ENCODE measurements at regions not wholly inside any gene's neighbourhood (a gene's known extent, or its start where the extent isn't known, plus 50 kb on each side); places are given as distances from the start of the nearest gene placed in this dataset.
"Not testable (repeated sequence)": the region's sequence is repeated elsewhere in the genome, so short reads cannot be mapped to it uniquely, and the experiment has no call there.

DNA sequence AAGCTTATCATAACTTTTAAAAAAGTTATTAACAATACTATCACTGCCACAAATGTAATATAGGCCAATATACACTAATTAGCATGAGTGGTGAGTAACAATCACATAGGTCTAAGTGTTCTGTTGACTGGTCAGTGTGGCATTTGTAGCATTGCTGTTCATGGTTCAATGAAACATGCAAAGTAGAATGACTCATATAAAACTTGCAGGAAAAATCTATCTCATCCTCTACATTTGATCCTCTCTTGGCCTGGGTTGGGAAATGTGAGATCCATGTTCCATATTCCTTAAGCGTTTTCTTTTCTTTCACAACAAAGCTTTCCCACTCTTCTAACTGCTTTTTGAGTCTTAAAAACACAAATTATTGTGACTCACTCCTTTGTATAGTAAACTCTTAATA lies 1418.7 kb downstream of the FSTL5 start:
- no peak overlapping the region for H3K9ac ChIP-seq (ENCODE audit: low read length)
- H3K4me3 ChIP-seq (ENCODE audit: insufficient read depth, low read depth, low read length), result no peak overlapping the region
- no peaks in the 10 kb centered on the region for H3K36me3 ChIP-seq (ENCODE audit: insufficient read depth, low read length)
- no peaks in the 10 kb centered on the region for H3K27me3 ChIP-seq (ENCODE audit: insufficient read depth, low read length)
- H2AFZ ChIP-seq (ENCODE audit: low read depth, low read length), result no peak overlapping the region
- no peaks in the 10 kb centered on the region for H3K27me3 Mint-ChIP-seq (ENCODE audit: low read depth, unreplicated experiment)
- no peak overlapping the region for H3K4me2 ChIP-seq (ENCODE audit: low read length)
- no peak overlapping the region for H3K27ac Mint-ChIP-seq (ENCODE audit: unreplicated experiment)
- no peaks in the 10 kb centered on the region for H3K9me3 Mint-ChIP-seq (ENCODE audit: unreplicated experiment)
- H3K79me2 ChIP-seq (ENCODE audit: insufficient read depth, low read length), result no peaks in the 10 kb centered on the region
- H3K9me3 ChIP-seq (ENCODE audit: insufficient read depth, low read depth, low read length), result no peaks in the 10 kb centered on the region
- H3K4me1 Mint-ChIP-seq (ENCODE audit: low read depth, unreplicated experiment), result no peaks in the 10 kb centered on the region
- no peak overlapping the region for H3K4me3 Mint-ChIP-seq (ENCODE audit: unreplicated experiment)
- TF ChIP-seq EZH2 (IDR thresholded peaks at IDR 0.05; ENCODE audit: insufficient read depth, low read length), result no peak
- TF ChIP-seq, protein P1, sequence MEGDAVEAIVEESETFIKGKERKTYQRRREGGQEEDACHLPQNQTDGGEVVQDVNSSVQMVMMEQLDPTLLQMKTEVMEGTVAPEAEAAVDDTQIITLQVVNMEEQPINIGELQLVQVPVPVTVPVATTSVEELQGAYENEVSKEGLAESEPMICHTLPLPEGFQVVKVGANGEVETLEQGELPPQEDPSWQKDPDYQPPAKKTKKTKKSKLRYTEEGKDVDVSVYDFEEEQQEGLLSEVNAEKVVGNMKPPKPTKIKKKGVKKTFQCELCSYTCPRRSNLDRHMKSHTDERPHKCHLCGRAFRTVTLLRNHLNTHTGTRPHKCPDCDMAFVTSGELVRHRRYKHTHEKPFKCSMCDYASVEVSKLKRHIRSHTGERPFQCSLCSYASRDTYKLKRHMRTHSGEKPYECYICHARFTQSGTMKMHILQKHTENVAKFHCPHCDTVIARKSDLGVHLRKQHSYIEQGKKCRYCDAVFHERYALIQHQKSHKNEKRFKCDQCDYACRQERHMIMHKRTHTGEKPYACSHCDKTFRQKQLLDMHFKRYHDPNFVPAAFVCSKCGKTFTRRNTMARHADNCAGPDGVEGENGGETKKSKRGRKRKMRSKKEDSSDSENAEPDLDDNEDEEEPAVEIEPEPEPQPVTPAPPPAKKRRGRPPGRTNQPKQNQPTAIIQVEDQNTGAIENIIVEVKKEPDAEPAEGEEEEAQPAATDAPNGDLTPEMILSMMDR (IDR thresholded peaks at IDR 0.05; ENCODE audit: insufficient read depth, low read depth, low read length), result no peak
- H3K27ac ChIP-seq (ENCODE audit: low read depth, low read length), result no peak overlapping the region
- DNase-seq (ENCODE audit: low read depth) (no peak), FAIRE-seq (no peak)
- no peaks in the 10 kb centered on the region for H4K20me1 ChIP-seq (ENCODE audit: insufficient read depth, low read length)
- no peaks in the 10 kb centered on the region for H3K36me3 Mint-ChIP-seq (ENCODE audit: low read depth, unreplicated experiment)
- H3K4me1 ChIP-seq (ENCODE audit: insufficient read depth, low read length), result no peaks in the 10 kb centered on the region

DNA sequence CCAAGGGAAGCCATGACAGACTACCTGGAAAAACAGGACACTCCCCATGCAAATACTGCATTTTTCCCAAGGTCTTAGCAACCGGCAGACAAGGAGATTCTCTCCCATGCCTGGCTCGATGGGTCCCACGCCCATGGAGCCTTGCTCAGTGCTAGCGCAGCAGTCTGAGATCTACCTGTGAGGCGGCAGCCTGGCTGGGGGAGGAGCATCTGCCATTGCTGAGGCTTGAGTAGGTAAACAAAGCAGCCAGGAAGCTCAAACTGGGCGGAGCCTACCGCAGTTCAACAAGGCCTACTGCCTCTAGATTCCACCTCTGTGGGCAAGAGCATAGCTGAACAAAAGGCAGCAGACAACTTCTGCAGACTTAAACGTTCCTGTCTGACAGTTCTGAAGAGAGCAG lies 1417.2 kb downstream of the FSTL5 start:
- H3K9me3 ChIP-seq (ENCODE audit: insufficient read depth, low read depth, low read length); H3K4me3 Mint-ChIP-seq (ENCODE audit: unreplicated experiment); H3K27me3 ChIP-seq (ENCODE audit: insufficient read depth, low read length); H3K27ac Mint-ChIP-seq (ENCODE audit: unreplicated experiment); H3K36me3 ChIP-seq (ENCODE audit: insufficient read depth, low read length); H3K9ac ChIP-seq (ENCODE audit: low read length); H3K79me2 ChIP-seq (ENCODE audit: insufficient read depth, low read length); H3K27me3 Mint-ChIP-seq (ENCODE audit: low read depth, unreplicated experiment); H3K36me3 Mint-ChIP-seq (ENCODE audit: low read depth, unreplicated experiment); H3K4me1 Mint-ChIP-seq (ENCODE audit: low read depth, unreplicated experiment); DNase-seq (ENCODE audit: low read depth); H3K4me3 ChIP-seq (ENCODE audit: insufficient read depth, low read depth, low read length); H3K4me1 ChIP-seq (ENCODE audit: insufficient read depth, low read length); H3K4me2 ChIP-seq (ENCODE audit: low read length); H4K20me1 ChIP-seq (ENCODE audit: insufficient read depth, low read length); H3K9me3 Mint-ChIP-seq (ENCODE audit: unreplicated experiment); H3K27ac ChIP-seq (ENCODE audit: low read depth, low read length); H2AFZ ChIP-seq (ENCODE audit: low read depth, low read length); FAIRE-seq: not testable (repeated sequence)

DNA sequence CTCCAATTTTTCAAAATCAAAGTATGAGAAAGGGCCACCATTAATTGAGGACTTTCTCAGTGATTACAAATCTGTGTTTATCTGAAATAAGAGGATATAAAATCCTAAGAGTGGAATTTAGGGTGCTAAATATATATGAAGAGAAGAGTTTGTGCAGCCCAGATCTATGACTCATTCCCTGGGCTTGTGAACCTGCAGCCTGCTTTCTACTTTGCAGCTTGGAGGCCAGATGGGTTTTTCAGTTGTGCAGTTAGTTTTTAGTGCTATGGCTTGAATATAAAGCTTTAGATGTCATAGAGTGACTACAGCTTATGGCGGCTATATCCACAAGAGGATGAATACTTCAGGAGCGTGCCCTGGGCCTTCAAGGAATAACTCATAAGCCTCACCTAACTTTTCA lies 1391.1 kb downstream of the FSTL5 start:
- no peaks in the 10 kb centered on the region for H4K20me1 ChIP-seq (ENCODE audit: insufficient read depth, low read length)
- H3K36me3 Mint-ChIP-seq (ENCODE audit: low read depth, unreplicated experiment), result no peaks in the 10 kb centered on the region
- H2AFZ ChIP-seq (ENCODE audit: low read depth, low read length), result no peak overlapping the region
- H3K27ac Mint-ChIP-seq (ENCODE audit: unreplicated experiment), result no peak overlapping the region
- no peaks in the 10 kb centered on the region for H3K9me3 ChIP-seq (ENCODE audit: insufficient read depth, low read depth, low read length)
- no peaks in the 10 kb centered on the region for H3K9me3 Mint-ChIP-seq (ENCODE audit: unreplicated experiment)
- TF ChIP-seq, protein P1 (IDR thresholded peaks at IDR 0.05; ENCODE audit: insufficient read depth, low read depth, low read length), result no peak
- no peak for TF ChIP-seq EZH2 (IDR thresholded peaks at IDR 0.05; ENCODE audit: insufficient read depth, low read length)
- no peak for DNase-seq (ENCODE audit: low read depth)
- H3K27me3 ChIP-seq (ENCODE audit: insufficient read depth, low read length), result no peaks in the 10 kb centered on the region
- H3K27ac ChIP-seq (ENCODE audit: low read depth, low read length), result no peak overlapping the region
- no peak overlapping the region for H3K4me3 ChIP-seq (ENCODE audit: insufficient read depth, low read depth, low read length)
- no peak overlapping the region for H3K4me2 ChIP-seq (ENCODE audit: low read length)
- H3K4me1 ChIP-seq (ENCODE audit: insufficient read depth, low read length), result no peaks in the 10 kb centered on the region
- H3K36me3 ChIP-seq (ENCODE audit: insufficient read depth, low read length), result no peaks in the 10 kb centered on the region
- no peaks in the 10 kb centered on the region for H3K27me3 Mint-ChIP-seq (ENCODE audit: low read depth, unreplicated experiment)
- no peak for FAIRE-seq
- H3K4me3 Mint-ChIP-seq (ENCODE audit: unreplicated experiment), result no peak overlapping the region
- no peaks in the 10 kb centered on the region for H3K79me2 ChIP-seq (ENCODE audit: insufficient read depth, low read length)
- H3K4me1 Mint-ChIP-seq (ENCODE audit: low read depth, unreplicated experiment), result peaks cover 3% of the 10 kb centered on the region
- H3K9ac ChIP-seq (ENCODE audit: low read length), result no peak overlapping the region
